NCI-H524 treated with DMSO at 0.1 percent for 48 hours (cell line): ENCODE measurements at regions not wholly inside any gene's neighbourhood (a gene's known extent, or its start where the extent isn't known, plus 50 kb on each side); places are given as distances from the start of the nearest gene placed in this dataset.

ENCODE experiments used
- DNase-seq: peaks from one replicate; lab custom pipeline; 2025; lab: John Stamatoyannopoulos, UW

DNA sequence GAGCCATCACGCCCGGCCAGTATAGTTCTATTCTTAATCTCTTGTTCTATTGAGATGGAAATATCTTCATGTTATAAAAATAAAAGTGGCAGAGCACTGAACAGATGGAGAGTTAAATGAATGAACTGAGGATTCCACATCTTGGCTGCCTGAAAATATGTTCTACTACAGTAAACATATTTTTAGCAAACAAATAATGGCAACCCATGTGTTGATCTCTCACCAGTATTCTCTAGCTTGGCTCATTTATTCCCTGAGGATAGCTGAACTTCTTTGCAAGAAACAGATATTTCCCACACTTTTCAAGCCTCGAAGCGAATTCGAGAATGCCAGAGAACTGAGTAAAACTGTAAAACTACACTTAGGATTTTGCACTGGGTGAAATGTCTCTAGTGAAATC lies 58.9 kb downstream of the DIRAS3 start:
- no peak for DNase-seq

- no peak for DNase-seq
These were observed 62.4 kb downstream of the DIRAS3 start for GRCh38 chr1:67988066-67988465.

DNA sequence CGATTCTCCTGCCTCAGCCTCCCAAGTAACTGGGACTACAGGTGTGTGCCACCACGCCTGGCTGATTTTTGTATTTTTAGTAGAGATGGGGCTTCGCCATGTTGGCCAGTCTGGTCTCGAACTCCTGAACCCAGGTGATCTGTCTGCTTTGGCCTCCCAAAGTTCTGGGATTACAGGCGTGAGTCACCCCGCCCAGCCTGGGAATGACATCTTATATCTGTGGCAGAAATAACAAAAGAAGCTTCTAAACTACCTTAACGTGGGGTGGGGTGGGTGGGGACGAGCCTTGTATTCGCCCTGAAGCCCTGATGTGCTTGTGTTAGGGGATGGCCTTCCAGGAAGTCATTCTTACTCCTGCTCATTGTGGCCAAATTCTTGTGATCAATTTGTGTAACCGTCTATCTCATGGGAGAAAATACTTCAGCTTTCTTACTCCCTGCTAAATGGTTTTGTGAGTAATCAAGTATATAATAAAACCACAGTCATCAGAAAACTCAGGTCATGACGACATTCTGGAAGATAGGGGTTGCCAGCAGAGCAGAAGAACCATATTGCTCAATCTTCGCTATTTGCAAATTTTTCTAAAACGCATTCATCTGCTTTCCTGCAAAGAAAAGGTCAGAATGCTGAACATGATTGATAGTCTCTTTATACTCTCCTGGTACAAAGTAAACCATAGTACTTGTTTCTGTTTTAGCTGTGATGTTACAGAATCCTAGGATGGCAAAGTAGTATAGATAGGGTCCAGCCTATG lies 63.2 kb downstream of the DIRAS3 start:
- no peak for DNase-seq

DNA sequence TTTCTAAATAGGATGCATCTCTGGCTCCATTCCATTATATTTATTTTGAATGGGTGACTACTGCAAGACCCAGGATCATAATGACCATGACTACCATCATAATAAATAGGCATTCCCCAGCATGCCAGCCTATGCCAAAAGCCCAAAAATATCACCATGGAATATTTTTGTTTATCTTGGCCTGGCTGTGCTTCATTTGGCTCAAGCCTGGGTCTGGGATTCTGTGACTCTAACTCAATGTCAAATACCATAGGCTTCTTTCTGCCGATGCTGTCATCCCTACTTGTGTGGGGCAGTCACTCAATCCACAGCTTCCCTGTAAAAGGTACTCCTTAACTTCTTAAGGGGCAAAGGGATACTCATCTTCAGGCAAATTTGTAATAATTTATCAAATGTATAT lies 66.6 kb downstream of the DIRAS3 start:
- DNase-seq, result no peak

DNA sequence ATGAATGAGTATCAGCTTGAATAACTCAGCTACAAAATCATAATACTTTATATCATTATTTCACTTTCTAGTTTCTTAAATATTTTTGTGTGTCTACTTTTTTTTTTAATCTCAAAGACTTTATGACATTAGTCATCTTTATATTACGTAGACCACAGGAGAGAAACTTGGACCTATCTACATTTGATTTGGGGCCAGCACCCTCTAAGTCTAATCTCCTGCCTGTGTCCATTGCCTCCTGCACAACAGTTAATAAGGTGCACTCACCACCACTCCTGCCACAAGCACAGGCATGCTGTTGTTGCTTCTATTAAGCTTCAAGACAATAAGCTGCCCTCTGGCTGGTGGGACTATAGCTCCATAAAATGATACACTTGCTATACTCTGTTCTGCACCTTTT lies 70.4 kb downstream of the DIRAS3 start:
- DNase-seq, result no peak

- no peak for DNase-seq
These were observed 70.9 kb downstream of the DIRAS3 start for GRCh38 chr1:67979532-67979931.

- DNase-seq, result no peak
These were observed 71.4 kb downstream of the DIRAS3 start for GRCh38 chr1:67978890-67979516.

DNA sequence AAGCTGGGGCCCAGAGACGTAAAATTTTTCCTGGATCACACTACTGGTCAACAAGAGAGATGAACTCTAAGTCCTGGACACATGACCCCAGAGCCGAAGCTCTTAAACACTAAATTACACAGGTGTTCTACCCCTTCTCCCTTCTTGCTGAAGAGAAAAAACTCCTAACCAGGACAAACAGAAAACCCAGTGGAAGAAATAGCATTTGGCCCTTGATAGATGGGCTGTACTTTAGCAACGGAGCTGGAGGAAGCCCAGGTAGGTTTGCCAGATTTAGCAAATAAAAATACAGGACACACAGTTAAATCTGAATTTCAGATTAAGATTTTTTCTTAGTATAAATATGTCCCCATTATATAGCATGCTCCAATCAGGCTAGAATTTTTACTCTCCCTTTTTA lies 72.7 kb downstream of the DIRAS3 start:
- DNase-seq, result no peak

GRCh38 chr1:67973051-67973450 lies 77.4 kb downstream of the DIRAS3 start:
- DNase-seq, result no peak

- DNase-seq, result no peak
These were observed 80.3 kb downstream of the DIRAS3 start for GRCh38 chr1:67970088-67970487.

DNA sequence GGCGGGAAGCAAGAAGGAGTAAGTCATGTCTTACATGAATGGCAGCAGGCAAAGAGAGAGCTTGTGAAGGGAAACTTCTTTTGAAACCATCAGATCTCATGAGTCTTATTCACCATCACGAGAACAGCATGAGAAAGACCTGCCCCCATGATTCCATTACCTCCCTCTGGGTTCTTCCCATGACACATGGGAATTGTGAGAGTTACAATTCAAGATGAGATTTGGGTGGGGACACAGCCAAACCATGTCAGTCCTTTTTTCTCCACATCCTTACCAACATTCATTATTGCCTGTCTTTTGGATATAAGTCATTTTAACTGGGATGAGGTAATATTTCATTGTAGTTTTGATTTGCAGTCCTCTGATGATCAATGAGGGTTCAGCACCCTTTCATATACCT lies 81.0 kb downstream of the DIRAS3 start:
- no peak for DNase-seq

GRCh38 chr1:67966666-67967009 lies 83.8 kb downstream of the DIRAS3 start:
- no peak for DNase-seq

- DNase-seq, result no peak
These were observed 84.3 kb downstream of the DIRAS3 start for GRCh38 chr1:67965995-67966665.

DNA sequence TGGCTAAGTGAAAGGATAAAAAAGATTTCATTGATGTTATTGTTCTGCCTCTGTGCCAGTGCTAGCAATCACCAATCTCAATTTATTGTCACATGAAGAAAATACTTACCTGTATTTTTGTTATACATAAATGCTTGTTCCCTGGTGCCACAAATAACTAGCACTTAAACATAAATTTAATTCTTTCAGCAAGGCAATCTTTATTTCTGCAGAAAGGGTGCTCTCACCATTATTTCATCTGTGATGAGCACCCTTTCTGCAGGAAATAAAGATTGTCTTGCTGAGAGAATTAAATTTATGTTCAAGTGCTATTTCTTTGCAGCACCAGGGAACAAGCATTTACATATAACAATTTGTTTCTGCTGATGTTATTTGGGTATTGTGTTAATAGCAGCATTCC lies 87.2 kb downstream of the DIRAS3 start:
- DNase-seq, result no peak

DNA sequence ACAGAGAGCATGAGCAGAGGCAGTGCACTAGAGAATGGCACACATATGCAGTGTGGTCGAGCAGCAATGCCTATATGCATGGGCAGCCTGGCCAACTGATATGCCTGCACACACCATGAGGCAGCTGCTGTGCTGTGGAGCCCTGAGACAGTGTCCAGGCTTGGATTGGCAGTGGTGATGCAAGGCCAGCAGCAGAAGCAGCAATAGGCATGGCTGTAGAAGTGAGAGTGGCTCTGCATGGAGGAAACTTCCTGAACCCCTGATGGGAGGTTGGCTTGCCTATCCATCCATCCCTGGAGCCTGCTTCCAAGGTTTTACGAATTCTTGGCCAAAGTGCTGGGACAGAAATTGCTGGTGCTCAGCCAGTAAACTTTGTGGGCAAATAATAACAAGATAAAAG lies 89.7 kb downstream of the DIRAS3 start:
- DNase-seq, result no peak

DNA sequence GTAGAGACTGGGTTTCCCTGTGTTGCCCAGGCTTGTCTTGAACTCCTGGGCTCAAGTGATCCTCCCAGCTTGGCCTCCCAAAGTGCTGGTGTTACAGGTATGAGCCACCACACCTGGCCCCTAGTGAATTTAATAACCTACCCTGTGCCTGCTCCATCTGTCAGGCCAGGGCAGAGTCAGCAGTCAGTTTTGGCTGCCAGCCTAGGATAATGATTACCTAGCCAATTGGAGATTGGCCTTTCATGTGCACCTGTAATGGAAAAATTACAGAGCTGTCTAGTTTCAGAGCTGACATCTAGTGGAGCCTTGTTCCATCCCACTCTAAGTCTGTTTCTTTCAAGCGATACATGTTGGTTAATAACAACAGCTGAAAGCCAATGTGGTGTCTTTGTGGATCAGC lies 92.0 kb downstream of the DIRAS3 start:
- no peak for DNase-seq

- DNase-seq, result peak; percentile 30
These were observed 93.4 kb downstream of the DIRAS3 start for GRCh38 chr1:67957066-67957465.

DNA sequence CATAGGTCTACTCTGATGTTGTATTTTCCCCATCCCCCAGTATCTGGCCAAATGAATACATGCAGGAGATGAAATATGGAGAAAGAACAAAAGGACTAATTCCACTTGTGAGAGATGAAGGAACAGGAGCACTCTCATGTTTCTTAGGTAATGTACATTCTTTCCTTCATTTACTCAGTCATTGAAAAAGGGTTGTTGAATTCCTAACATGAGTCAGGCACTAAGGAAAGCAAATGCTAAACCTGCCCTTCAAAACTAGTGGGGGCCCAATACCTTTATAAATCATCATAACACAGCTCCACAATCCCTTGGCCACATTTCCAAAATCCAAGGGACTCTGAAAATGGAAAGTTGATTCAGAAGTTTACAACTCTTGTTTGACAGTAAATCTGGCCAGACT lies 94.3 kb downstream of the DIRAS3 start:
- no peak for DNase-seq

DNA sequence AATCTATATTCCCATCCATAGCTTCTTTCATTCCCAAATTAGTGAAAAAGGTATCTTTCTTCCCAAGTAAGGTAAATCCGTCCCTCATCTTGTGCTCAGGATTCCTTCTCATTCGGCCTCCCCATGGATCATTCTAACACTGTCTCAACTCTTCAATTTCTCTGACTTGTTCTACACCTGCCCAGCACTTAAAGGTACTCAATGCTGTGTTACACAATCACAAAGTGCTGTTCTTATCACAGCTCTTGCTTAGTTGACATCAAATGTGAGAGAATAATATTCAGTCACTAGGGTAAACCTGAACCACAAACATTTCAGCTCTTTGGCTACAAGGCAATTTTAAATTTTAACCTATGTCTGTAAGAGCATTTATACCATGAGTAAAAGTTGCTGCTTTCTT lies 94.8 kb downstream of the DIRAS3 start:
- no peak for DNase-seq

DNA sequence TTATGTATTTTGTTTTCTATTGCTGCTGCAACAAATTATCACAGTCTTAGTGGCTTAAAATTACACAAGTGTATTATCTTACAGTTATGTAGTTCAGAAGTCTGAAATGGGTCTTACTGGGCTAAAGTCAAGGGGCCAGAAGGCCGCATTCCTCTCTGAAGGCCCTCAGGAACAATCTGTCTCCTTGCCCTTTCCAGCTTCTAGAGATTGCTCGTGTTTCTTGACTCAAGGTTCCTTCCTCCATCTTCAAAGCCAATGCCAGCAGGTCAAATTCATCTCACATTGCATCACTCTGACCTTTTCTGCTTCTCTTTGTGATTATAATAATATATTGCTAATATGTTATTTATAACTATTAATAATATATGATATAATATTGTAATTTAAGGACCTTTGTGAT lies 97.1 kb downstream of the DIRAS3 start:
- no peak for DNase-seq

DNA sequence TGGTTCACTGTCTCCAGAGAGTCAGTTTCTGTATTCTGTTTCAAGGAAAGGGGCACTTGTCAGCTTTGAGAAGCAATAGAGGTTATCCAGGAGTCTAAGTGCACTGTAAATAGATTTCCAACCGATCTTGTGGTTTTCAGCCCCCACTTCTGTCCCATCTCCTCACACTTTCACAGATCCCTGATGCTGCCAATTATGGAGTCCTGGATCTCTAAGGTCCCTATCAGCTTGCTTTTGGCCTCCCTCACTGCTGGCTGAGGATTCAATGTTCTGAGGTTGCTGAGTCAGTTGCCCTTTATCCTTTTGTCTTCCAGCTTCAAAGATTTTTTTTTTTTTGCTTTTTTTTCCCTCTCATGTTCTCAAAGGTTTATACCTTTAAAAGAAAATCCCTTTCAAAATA lies 98.4 kb downstream of the DIRAS3 start:
- DNase-seq, result no peak

- DNase-seq, result no peak
These were observed 99.4 kb downstream of the DIRAS3 start for GRCh38 chr1:67951014-67951413.
